NCI-H82 (cell line): ENCODE measurements at regions not wholly inside any gene's neighbourhood (a gene's known extent, or its start where the extent isn't known, plus 50 kb on each side); places are given as distances from the start of the nearest gene placed in this dataset.
A peak's percentile ranks its signal among the peaks of the same experiment; 100 is the strongest.

Experiments used
- DNase-seq: peaks from one replicate; lab custom pipeline; 2025; lab: John Stamatoyannopoulos, UW

GRCh38 chr20:21033817-21034216 lies 72.3 kb downstream of the LINC00237 start:
- no peak for DNase-seq

- no peak for DNase-seq
Measured at GRCh38 chr20:21031666-21032065, 74.5 kb downstream of the LINC00237 start.

DNA sequence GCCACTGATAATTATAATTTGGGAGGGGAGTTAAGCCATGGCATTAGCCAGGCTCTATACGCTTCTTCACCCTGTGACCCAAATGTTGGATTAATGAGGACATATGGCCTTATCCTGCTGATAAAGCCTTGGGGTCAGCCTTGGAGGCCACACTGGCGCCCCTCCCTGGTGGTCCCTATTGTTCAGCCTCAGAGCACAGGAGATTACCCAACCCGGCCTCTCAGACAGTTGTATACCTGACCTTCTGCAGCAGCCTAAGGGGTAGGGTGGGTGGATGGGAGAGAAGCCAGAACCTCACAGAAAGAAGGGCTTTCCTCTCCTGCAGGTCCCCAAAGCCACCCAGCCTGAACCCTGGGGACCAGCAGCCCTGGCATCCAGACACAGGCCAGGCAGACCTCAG lies 76.8 kb downstream of the LINC00237 start:
- peak; percentile 32 for DNase-seq

GRCh38 chr20:21028921-21029320 lies 77.2 kb downstream of the LINC00237 start:
- DNase-seq, result no peak

- DNase-seq, result no peak
Measured at GRCh38 chr20:21028436-21028835, 77.7 kb downstream of the LINC00237 start.

- DNase-seq, result peak; percentile 38
Measured at GRCh38 chr20:21027569-21027968, 78.6 kb downstream of the LINC00237 start.

GRCh38 chr20:21026951-21027350 lies 79.2 kb downstream of the LINC00237 start:
- no peak for DNase-seq

GRCh38 chr20:21024420-21024819 lies 81.7 kb downstream of the LINC00237 start:
- DNase-seq, result no peak

DNA sequence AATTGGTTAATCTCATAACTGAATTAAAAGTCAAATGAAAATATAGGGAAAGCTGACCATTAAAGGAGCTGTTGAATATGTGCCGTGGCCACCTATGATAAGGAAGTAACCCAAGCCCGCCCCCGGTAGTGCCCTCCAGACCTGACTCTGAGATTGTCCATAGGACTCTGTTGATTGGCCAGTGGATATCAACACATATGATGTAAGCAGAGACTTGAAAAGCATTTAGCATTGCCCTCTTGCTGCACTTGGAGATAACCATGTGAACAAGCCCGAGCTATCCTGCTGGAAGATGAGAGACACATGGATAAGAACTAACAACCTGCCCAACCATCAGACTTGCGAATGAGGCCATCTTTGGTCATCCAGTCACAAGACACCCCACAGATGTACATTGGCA lies 83.2 kb downstream of the LINC00237 start:
- no peak for DNase-seq

GRCh38 chr20:21021472-21021790 lies 84.7 kb downstream of the LINC00237 start:
- peak; percentile 4 for DNase-seq

- no peak for DNase-seq
Measured at GRCh38 chr20:21020659-21021471, 85.3 kb downstream of the LINC00237 start.

DNA sequence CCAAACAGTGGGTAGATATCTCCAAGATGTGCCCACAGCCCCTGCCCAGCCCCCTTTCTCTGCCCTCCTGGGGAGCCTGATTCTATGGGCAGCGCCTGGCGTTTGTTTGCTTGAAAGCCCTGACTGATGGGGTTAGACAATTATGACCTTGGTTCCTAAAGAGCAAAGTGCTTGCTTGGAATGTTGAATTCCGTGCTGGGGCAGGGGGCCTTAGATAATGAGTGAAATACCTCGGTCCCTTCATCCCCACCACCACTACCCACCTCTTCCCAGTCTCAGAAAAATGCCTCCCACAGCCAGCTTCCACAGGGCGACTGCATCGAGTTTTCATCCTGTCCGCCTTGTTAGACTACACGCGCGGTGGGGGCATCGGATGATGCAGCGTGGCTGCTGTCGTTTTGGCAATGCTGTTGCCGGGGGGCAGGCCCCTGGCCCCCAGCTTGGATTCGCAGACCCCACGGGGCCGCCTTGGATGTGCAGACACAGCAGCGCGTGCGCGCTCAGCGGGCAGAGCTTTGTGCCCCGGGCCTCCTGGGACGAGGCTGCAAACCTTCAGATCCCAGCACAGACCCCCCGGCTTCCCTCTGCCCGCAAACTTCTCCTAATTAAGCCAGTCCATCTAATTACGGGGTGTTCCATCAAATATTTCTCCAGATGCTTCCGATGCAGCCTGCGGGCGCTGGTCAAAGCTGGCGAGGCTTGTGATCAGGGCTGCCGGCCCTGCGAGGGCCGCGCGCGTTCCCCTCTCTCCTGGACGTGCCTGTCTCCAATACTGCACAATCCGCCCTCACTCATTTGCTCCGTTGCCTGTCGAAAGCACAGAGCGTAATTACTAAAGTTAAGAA lies 86.1 kb downstream of the LINC00237 start:
- DNase-seq, result no peak

GRCh38 chr20:21019468-21019813 lies 86.7 kb downstream of the LINC00237 start:
- no peak for DNase-seq

DNA sequence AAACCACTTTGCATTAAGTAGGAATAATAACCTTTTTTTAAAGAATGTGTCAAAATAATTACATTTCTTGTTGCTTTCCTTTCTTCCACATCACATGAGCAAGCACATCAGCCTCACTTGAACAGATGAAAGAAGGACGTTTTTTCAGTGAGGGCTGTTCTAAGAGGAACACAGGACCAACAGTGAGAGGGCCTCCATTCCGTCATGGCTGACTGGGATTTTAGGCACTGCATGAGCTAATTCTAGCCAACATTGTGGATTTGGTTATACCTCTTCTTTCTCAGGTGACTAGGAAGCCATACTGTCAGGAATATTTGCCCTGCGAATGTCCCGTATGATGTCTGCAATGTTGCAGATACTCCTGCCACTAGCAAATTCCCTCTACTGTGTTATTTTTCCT lies 87.6 kb downstream of the LINC00237 start:
- DNase-seq, result no peak

DNA sequence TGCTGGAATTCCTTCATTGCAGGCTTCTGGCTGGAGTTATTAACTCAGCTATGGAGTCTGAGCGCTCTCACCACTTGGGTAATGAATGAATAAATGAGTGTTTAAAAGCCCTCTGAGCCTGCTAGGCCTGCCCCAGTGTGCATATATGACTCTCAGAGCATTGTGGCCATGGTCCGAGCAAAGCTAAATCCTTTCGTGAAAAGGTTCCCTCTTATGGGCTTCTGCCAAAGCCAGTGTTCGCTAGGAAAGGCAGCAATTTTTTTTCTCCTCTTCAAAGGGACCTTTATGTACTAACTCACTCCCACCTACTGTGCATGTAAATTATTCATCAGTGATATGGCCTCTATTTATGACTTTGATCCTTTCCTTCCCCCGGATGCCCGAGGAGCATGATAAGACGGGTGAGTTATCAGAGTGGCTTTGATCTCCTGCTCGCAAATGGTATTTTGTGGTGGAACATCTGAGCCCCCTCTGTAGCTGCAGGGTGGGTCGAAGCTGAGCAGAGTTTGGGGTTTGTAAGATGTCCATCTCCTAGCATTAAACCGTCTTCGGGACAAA lies 88.6 kb downstream of the LINC00237 start:
- no peak for DNase-seq

DNA sequence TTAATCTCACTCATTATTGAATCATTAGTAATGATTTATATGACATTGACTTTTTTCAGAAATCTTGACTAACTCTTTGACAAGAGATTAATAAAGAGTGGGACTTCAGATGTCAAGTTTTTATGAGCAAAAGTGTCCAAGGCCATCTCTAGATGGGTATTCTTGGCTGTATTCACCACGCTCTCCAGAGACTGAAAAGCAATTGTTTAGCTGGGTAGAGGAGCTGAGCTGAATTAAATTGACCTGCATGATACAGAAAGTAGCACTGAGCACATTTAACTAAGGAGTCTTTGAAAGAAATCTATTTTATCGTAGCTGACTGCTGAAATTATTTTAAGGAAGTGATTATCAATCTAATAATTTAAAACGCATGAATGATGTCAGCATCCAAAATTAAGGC lies 89.4 kb downstream of the LINC00237 start:
- no peak for DNase-seq

- no peak for DNase-seq
Measured at GRCh38 chr20:21014528-21014927, 91.6 kb downstream of the LINC00237 start.

DNA sequence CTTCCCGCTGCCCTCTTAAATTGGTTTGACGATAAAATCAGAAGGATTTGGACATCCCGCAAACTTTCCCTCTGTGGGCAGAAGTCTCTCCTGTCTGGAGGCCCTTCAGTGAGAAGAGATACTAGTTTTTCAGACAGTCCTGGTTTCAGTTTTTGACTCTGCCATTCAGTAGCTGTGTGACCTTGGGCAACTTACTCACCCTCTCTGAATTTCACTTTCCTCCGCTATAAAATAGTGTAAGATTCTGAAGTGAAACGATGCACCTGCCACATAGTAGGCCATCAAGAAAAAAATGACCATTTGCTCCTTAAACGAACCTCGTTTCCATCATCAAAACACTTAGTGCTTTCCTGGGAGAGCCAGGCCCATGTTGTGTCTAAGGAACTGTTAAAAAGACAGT lies 97.2 kb downstream of the LINC00237 start:
- DNase-seq, result no peak

DNA sequence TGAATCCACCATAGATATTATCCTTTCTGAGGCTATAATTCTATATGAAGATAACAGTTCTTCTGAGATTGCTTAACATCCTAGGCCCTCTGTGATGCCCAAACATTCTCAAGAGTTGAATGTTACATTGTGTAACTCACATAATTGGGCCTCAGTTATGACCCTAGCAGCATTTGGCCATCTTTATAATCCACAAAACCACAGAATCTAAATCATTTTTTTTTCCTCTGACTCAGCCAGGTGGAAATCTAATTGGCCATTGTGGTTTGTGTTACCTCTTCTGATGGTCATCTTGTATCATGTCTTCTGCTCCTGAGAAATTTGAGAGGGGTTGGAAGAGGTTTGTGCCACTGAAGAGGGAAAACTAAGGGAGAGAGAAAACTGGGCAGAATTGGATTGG lies 99.5 kb downstream of the LINC00237 start:
- DNase-seq, result no peak

GRCh38 chr20:21004386-21005076 lies 101.6 kb downstream of the LINC00237 start:
- DNase-seq, result no peak

DNA sequence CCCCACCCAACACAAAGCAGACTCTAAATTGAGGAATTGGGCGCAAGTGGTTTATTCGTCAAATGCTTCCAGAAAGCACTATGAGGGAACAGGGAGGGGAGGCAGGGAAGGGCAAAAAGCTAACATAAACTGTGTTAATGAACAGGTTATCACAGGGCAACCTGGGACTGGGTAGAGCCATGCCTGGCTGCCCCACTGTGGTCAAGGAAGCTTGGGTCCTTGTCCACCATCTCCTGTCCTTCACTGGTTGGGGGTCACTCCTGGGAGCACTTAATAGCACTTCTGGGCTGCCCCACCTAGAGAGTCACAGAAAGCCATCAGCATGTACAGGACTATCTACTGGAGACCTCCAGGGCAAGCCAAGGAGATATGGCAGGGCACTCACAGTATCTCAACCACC lies 102.3 kb downstream of the LINC00237 start:
- DNase-seq, result no peak

DNA sequence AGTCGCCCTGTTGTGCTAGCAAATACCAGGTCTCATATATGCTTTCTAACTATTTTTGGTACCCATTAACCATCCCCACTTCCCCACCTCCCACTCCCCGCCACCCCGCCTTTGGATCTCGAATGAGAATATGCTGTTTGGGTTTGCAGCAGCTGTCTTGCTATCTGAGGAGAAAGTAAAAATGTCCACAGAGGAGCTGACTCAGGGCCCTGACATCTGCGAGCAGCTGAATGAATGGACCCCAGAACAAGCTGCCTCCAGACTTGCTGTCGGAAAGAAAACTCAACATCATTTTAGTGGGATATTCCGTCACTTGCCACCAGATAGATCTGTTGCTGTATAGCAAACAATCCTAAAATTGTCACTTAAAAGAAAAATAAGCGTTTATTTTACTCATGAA lies 103.7 kb downstream of the LINC00237 start:
- no peak for DNase-seq

- DNase-seq, result peak; percentile 72
Measured at GRCh38 chr20:20993372-20993771, 112.8 kb downstream of the LINC00237 start.
